GM19395 (cell line): ENCODE measurements at regions not wholly inside any gene's neighbourhood (a gene's known extent, or its start where the extent isn't known, plus 50 kb on each side); places are given as distances from the start of the nearest gene placed in this dataset.

ENCODE experiments used
- ATAC-seq: cut with Tn5 transposase; IDR thresholded peaks from one replicate; pipeline ENCODE4 v1.9.1; 2021; ENCODE audit warnings: mild to moderate bottlenecking, moderate library complexity; ENCODE audit not compliant: unreplicated experiment

DNA sequence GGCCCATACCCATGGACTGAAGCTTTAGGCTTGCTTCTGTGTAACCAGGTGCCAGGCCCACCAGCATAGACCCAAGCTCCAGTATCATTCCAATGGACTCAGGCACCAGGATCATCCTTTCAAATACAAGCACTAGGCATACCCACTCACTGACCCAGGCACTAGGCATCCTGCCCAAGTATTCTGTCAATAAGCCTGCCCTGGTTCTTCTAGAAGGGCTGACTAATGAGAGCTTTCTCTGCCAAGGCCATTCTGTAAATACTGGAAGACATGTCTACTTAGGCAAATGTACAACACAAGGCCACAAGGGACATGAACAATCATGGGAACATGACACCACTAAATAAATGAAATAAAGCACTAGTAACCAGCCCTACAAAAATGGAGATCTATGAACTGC lies 352.2 kb downstream of the FSCB start:
- ATAC-seq = no peak

DNA sequence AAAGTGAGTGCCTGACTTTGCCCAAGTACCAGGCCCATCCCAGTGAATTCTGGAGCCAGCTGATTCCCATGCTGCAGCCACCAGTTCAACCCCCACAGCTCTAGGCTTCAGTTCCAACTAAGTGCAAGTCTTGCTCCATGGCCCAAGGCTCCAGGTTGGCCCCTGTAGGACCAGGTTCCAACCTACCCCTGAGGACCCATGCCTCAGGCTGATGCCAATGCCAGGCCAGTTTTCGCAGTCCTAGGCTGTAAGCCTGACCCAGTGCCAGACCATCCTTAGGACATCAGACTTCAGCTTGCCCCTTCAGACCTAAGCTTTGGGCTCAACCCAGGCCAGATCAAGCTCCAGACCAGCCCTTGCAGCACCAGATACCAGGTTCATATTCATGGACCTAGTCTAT lies 352.6 kb downstream of the FSCB start:
- ATAC-seq = no peak

DNA sequence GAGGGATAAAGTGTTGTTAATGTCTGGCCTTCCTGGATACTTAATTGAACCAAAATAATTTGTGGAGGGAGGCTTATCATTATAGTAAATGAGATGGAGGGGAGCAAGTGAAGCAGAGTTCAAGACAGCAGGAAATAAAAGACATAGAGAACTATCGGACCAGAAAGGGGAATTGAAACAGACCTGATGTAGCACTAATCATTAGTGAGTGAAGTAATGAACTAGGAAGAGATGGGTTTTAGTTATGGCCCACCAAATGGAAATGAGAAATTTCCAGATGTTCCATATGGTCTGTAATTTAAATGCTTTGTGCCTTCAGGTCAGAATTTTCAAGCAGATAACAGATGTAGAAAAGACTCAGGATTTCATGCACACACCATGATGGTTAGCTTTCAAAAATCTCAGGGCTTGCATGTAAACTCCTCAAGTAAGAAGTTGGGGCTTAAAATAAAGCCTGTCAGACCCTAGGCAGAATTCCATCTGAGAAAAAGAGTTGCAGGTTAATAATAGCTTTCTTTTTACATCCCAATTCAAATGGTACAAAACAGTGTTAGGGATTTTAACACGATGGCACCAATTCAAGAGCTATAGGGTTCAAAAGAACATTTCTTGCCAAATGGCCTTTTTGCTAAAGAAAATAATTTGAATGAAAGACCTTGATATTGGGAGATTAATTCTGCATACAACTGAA lies 355.8 kb downstream of the FSCB start:
- ATAC-seq = no peak

DNA sequence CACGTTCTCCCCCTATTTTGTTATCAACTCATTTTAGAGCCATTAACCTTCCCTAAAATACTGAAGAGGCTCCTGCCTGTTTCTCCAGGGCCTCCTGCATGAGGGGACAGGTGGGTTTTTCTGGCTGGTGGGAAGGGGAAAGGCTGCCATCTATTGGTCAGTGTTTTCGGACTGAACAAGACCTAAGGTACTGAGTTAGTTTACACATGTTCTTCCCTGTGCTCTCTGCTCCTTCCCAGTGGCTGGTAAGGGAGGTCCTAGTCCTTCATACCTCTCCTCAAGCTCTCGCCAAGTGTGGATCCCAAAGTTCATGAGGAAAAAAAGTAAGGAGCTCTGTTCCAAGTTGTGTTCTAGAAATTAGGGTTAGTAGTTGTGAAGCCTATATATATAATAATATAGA lies 357.5 kb downstream of the FSCB start:
- ATAC-seq = no peak

DNA sequence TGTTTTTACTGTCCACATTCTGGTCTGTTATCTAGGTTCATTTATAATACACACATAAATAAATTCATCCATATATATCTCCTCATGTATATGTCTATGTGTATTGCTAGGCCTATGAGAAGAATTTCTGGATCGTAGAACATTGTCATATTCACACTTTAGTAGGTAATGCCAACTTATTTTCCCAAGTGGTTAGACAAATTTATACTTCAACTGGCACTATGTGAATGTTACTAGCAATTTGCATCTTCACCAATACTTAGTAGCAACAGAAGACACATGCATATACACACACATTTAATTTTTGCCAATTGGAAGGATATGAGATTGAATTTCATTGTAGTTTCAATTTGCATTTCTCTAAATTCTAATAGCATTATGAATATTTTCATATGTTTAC lies 365.1 kb downstream of the FSCB start:
- no peak for ATAC-seq

DNA sequence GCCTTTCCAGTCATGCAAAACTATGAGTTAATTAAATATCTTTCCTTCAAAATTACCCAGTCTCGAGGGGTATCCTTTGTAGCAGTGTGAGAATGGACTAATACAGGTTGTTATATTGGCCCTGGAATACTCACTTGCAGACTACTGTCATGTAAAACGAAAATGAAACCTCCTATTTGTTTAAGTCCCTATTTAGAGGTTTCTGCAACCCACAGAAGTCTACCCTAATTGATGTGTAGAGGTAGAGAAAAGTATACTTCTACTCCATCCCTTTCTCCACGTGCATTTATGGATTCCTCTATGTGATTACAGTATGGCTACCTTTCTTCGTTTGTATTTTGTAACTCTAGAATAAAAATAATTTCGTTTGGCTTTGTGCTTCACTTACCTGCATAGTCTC lies 371.1 kb downstream of the FSCB start:
- peak; percentile 53 for ATAC-seq

DNA sequence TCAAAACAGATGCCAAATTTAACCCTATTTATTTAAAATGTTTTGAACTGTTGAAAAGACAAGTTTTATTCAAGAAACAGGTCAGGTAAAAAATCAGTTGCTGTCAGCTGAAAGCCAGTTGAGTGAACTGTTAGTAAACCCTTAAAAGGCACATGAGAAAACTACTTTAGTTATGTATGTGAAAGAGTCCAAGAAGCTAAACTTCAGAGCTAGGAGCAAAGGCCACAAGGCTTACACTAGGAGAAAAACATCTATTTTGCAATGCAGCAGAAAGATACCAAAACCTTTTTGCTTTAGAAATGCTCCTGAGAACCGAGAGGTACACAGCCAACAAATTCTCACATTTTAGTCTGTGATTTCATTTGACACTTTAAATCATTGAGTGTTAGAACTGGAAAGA lies 375.2 kb downstream of the FSCB start:
- ATAC-seq = no peak

DNA sequence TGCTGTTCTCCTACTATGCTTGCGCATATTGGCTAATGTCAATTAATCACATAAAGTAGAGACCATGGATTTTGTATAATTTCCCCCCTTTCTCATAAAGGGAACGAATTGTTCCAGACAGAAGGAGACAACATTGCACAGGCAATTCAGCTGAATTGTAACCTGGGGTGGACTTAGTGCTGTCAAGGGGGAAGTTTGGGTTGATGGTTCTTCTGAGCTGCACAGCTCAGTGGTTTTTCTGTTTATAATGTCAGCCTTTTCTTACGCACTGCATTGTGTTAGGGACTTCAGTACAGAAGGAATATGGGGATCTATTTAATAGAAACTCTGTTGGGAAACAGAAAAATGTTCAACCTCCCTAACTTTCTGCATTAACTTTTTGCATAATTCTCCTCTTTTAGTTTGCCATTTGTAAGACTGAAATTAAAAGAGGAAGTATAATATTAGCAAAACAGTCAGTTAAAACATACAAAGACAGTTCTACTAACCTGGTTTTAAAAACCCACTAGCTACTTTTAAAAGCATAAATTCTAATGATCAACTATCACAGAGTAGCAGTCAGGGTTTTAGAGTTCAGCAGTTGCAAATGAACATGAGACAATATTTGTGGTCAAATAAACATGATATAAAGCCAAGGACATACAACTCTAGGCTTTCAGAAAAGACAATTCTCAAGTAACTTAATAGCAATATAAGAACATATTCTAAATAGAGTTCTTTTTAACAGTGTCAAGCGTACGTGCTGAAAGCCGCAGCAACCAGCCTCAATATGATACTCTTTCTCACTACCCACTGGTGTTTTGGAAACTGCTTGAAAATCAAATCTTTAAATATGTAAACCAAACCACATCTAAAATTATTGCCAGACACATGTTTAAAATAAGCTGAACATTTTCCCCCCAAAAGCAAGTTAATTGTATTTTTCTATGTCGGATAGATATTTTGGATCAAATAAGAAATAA lies 393.0 kb downstream of the FSCB start:
- no peak for ATAC-seq

DNA sequence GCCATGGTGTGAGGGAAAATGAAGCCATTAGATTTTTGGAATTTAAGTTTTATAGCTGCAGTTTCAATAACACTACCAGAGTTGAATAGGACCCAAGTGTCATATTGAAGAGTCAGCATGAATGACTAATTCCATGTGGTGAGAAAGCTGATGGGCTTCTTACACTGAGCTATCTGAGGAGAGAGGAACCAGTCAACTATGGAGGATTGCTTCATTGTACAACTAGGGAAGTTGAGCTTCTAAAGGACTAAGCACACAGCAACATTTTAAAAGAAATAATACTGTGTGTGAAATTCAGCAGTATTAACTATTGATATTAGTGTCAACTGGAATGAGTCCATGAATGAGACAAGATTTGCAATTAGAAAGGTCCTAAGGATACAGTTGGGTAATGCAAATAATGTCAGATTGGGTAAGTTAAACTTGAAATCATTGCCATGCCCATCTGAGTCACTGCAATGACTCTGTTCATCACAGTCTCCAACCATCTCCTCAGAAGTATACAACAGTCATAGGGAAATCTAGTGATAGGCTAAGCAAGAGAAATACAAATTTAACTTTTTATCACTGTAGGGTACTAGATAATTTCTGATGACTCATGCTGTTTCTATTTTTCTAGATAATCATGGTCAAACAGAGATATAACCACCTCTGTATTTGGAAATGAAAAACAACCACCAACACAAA lies 394.2 kb downstream of the FSCB start:
- ATAC-seq = no peak

DNA sequence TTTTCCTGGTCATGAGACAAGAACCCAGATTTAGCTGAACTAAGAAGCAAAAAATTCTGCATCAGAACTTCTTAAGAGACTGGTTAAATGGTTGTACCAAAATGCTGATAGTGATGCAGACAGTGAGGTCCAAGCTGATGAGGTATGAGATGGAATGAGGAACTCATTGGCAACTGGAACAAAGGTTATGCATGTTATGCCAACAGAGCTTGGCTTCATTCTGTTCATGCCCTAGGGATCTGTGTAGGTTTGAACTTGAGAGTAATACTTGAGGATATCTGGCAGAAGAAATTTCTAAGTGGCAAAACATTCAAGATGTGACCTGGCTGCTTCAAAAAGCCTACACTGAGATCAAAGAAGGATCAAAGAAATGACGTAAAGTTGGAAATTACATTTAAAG lies 398.0 kb downstream of the FSCB start:
- no peak for ATAC-seq

DNA sequence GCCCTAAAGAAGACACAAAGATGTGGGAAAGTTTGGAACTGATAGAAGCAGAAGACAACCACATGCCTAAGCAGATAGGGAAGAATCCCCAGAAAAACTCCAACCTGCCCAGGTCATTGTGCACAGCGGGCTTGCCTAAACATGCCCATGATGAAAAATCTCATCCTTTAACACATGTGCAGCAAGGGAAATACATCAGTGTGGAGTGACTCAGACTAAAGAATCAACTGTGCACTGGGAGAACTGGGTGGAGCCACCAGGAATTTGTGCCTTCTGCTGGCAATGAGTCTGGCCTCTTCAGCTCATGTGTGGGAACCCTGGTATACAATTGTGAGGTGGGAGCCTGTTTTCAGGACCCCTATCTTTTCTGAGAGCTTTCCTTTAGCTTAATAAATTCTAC lies 398.5 kb downstream of the FSCB start:
- ATAC-seq = no peak

DNA sequence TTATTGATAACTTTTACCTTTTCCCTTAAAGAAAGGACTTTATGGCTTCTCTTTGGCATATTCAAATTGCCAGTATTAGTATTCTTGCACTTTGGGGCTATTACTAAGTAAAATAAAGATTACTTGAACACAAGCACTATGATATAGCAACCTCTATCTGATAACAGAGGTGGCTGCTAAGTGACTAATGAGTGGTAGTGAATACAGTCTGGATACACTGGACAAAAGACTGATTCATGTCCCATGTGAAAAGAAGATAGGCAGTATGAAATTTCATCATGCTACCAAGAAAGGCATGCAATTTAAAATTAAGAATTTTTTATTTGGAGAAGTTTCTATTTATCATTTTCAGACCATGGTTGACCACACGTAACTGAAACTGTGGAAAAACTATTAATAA lies 399.9 kb downstream of the FSCB start:
- ATAC-seq = no peak

DNA sequence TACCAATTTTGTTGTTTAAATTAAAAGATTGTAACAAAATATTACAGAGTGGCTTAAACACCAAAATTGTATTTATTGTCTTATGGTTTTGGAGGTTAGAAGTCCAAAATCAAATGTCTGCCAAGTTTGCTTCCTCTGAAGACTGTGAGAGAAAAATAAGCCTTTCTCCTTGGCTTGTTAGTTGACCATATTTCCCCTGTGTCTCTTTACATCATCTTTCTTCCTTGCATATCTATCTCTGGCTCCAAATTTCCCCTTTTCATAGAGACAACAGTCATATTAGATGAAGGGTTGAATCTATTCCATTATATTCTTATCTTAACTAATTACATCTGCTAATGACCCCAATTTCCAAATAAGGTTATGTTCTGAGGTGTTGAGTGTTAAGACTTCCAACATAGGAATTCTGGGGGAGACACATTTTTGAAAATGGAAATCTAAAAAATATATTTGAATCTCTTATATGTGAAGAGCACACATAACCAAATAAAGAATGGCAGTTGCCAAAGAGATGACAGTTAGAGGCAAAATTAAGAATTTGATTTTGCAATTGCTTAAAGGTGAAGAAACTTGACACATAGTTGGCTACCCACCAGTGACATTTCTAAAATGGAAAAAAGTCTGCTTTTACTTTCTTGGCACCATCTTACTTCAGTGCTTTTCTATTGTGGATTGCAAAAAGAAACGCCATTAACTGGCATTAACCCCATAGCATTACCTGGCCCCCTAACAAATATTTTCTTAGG lies 407.2 kb downstream of the FSCB start:
- ATAC-seq = no peak

DNA sequence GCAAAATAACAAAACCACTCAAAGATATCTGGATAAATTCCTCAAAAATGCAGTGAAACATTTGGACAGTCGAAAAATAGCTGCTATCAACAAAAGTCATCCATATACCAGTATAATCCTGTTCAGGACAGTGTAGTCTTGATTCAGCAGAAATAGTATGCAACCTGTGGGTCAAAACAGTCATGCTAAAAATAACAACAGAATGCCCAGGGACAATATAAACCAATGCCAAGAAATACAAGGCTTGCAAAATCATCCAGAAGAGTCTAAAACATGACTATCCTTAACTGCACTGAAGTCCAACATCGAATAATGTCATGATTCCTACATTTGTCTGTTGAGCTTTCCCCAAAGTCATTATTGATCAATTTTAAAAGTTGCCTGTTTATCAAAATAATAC lies 425.9 kb downstream of the FSCB start:
- no peak for ATAC-seq

DNA sequence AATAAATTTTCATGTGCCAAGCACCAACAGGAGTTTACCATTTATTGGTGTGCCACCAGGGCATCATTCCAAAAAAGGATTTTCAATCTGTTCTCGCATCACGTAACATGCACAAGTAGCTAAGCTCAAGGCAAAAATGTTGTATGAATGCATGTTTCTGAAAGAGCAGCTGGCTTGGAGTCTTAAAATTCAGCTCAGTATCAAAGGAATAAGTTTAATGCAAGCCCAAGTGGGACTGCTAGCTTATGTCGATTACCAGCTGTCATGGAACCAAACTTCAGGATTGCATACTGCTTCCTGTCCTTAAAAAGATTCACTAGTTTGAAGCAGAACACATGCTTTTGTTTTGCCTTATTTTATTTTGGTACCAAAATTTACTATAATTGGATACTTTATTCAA lies 437.0 kb downstream of the FSCB start:
- ATAC-seq = no peak

DNA sequence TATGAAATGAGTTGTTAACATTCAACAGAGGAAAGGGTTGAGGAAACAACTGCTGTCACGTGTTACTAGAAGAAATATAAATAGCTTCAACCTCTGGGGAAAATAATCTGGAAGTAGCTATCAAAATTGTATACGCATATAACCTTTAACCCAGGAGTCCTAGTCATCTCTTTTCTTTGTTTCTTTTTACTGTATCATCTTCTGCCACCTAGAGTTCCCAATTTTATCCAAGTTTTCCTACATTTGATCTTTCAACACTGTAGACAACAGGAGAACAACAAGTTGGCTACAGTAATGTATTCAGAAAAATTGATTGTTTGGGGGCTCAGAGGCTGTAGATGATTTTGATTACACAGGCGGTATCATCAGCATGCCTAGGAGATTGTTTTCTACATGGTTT lies 453.7 kb downstream of the FSCB start:
- no peak for ATAC-seq

DNA sequence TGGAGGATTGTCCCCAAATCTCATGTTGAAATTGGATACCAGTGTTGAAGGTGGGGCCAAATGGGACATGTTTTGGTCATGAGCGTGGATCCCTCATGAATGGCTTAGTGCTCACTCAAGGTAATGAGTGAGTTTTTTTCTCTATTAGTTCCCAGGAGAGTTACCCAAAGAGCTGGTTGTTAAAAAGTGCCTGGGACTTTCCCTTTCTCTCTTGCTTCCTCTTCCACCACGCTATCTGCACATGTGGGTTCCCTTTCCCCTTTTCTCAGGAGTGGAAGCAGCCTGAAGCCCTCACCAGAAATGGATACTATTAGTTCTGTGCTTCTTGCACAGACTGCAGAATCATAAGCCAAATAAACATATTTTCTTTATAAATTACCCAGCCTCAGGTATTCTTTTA lies 465.4 kb downstream of the FSCB start:
- ATAC-seq = no peak

DNA sequence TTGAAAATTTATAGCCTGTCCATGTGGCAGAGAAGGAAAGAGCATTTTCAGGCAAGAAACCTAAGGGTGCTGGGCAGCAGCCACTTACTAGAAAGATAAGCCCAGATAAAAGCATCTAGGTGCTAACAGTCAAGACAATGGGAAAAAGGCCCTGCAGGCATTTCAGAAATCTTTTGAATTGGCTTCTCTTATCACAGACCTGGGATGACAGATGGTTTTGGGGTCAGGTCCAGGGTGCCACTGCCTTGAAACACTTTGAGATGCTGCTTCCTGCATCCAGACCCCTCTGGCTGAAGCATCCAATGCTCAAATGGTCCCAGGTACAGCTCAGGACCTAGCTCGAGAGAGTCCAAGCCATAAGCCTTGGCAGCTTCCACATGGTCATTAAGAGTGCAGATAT lies 466.5 kb downstream of the FSCB start:
- no peak for ATAC-seq

DNA sequence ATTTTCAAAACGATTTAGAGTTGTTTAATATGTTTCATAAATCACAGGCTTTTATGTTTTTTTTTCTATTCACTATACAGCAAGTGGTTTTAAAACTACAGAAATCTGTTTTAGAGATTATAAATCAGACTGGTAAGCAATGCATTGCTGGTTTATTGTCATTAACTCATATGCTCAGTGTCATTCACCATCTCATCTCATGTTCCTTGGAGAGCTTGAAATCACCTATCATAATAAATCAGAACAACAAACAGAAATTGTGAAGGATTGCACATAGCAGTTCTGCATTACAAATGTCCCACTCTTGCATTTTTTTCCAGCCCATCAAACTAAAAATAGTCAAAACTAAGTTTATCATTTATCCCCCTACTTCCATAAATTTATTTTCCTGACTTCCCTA lies 470.8 kb downstream of the FSCB start:
- ATAC-seq = no peak

DNA sequence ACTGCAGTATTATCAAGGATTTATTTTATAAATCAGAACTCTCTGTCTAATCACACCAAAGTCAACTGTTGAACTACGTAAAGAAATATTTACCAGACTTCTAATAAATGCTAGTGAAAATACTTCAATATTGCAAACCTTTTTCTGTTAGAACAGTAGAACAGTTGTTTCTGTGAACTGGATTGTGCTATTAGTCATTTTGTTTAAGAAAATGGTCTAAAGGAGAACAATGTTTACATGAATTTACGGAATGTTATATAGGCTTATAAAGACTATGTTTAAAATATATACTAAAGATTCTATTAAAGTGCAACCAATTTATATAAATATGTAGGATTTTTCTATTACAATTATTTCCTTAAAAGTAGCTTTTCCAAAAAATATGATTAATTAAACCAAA lies 471.4 kb downstream of the FSCB start:
- no peak for ATAC-seq

DNA sequence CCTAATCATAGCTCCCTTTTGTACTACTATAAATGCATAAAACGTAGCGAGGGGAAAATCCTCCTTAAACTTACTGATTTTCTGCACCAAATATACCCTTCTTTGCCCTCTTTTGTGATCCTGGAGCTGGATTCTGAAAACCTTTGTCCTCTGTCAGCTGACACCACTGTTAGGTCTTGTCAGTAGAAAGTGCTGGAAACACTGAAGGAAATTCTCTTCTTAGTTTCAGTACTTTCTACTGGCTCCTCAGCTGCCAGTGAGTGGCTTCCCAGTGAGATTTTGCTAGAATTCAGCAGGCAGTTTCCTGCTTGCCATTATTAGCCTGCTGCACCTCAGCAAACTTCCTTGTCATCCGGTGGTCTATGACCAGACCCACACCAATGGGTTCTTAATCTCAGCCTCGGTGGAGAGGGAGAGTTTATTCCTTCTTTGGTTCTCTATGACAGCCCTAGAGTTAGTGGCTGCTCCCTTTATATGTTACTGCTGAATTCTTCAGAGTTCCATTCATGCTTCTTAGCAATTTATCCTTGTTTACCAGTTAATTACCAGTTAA lies 476.2 kb downstream of the FSCB start:
- no peak for ATAC-seq
